Stimulated activated naive CD8-positive, alpha-beta T cell treated with anti-CD3 and anti-CD28 coated beads, Interleukin-15, amount 100 ng/mL, for 72 hours (primary cell): ENCODE measurements at regions not wholly inside any gene's neighbourhood (a gene's known extent, or its start where the extent isn't known, plus 50 kb on each side); places are given as distances from the start of the nearest gene placed in this dataset.

Experiments used
- ATAC-seq: fragments of 150-1000 bp; cut with Tn5 transposase; 2 replicates; pipeline ENCODE4 v1.10.0; 2021; ENCODE audit warnings: mild to moderate bottlenecking, moderate library complexity
- DNase-seq, 2 donors: peaks; one replicate each; pipeline ENCODE4 v3.0.0; 2021 to 2022
- H3K27ac Mint-ChIP-seq, 2 donors: one replicate each; pipeline ENCODE4 v1.8.0; 2022; ENCODE audit warnings: mild to moderate bottlenecking in 2 of 2, mixed read lengths in 2 of 2, moderate library complexity in 2 of 2
- H3K27me3 Mint-ChIP-seq: one replicate; pipeline ENCODE4 v1.8.0; 2022; ENCODE audit warnings: mixed read lengths
- H3K4me1 Mint-ChIP-seq: one replicate; pipeline ENCODE4 v1.8.0; 2022; ENCODE audit warnings: mild to moderate bottlenecking, mixed read lengths
- H3K4me3 Mint-ChIP-seq, 2 donors: one replicate each; pipeline ENCODE4 v1.8.0; 2022; ENCODE audit warnings: mild to moderate bottlenecking in 2 of 2, mixed read lengths in 2 of 2, moderate library complexity in 1 of 2
- H3K9me3 Mint-ChIP-seq, 2 donors: one replicate each; pipeline ENCODE4 v1.8.0; 2022; ENCODE audit warnings: mixed read lengths in 2 of 2

DNA sequence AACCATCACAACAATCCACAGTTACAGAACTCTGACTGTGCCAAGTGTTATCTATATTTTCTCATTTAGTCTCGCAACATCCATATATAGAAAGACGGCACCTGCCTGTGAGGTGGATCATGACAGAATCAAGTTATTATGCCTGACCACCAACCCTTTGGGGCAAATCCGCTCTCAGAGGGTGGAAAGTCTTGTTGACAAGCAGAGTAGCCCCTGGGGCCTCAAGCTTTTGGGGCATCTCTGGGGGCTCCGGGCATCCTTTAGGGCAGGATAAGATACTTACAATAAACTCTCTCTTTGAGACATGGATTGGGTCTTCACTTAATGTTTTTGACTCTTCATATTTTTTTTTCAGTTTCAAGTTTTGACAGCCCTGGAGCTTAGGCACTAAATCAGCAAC is 150.5 kb upstream of the NAV2 start:
- peak overlapping the region in 1 of 2 donors; percentile 4 for H3K27ac Mint-ChIP-seq
- H3K27me3 Mint-ChIP-seq: peaks cover 24% of the 10 kb centered on the region
- no peaks in the 10 kb centered on the region for H3K9me3 Mint-ChIP-seq
- ATAC-seq (no peak), DNase-seq (no peak)
- H3K4me1 Mint-ChIP-seq: no peaks in the 10 kb centered on the region
- no peak overlapping the region for H3K4me3 Mint-ChIP-seq

DNA sequence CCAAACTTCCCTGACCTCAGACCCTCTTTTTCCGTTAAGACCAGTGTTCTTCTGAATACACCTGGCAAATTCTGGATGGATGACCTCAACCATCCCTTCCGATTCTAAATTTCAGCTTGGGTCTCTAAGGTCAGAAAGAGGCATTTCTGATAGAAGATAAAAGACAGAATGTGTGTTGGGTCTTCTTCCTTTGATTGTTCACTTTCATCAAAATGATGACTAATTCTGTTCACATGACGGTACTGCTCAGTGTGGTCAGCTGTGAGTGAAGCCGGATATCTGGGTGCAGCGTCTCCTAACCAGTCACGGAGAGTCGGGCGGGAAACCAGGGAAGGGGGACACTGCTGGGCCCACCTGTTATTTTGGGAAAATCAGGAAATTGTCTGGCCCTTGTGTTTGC is 151.6 kb upstream of the NAV2 start:
- H3K27me3 Mint-ChIP-seq: peaks cover 24% of the 10 kb centered on the region
- H3K4me3 Mint-ChIP-seq: no peak overlapping the region
- ATAC-seq (no peak), DNase-seq (no peak)
- H3K9me3 Mint-ChIP-seq: no peaks in the 10 kb centered on the region
- no peaks in the 10 kb centered on the region for H3K4me1 Mint-ChIP-seq
- H3K27ac Mint-ChIP-seq: no peak overlapping the region

- DNase-seq (no peak), ATAC-seq (no peak)
- H3K4me1 Mint-ChIP-seq: no peaks in the 10 kb centered on the region
- H3K4me3 Mint-ChIP-seq: no peak overlapping the region
- peaks cover 19% of the 10 kb centered on the region for H3K27me3 Mint-ChIP-seq
- no peaks in the 10 kb centered on the region for H3K9me3 Mint-ChIP-seq
- no peak overlapping the region for H3K27ac Mint-ChIP-seq
Observed at GRCh38 chr11:19560156-19560555, 152.5 kb upstream of the NAV2 start.

- ATAC-seq (no peak), DNase-seq (no peak)
- peaks cover 15% of the 10 kb centered on the region for H3K27me3 Mint-ChIP-seq
- H3K4me1 Mint-ChIP-seq: no peaks in the 10 kb centered on the region
- H3K4me3 Mint-ChIP-seq: no peak overlapping the region
- no peak overlapping the region for H3K27ac Mint-ChIP-seq
- H3K9me3 Mint-ChIP-seq: no peaks in the 10 kb centered on the region
Observed at GRCh38 chr11:19559746-19560145, 152.9 kb upstream of the NAV2 start.

DNA sequence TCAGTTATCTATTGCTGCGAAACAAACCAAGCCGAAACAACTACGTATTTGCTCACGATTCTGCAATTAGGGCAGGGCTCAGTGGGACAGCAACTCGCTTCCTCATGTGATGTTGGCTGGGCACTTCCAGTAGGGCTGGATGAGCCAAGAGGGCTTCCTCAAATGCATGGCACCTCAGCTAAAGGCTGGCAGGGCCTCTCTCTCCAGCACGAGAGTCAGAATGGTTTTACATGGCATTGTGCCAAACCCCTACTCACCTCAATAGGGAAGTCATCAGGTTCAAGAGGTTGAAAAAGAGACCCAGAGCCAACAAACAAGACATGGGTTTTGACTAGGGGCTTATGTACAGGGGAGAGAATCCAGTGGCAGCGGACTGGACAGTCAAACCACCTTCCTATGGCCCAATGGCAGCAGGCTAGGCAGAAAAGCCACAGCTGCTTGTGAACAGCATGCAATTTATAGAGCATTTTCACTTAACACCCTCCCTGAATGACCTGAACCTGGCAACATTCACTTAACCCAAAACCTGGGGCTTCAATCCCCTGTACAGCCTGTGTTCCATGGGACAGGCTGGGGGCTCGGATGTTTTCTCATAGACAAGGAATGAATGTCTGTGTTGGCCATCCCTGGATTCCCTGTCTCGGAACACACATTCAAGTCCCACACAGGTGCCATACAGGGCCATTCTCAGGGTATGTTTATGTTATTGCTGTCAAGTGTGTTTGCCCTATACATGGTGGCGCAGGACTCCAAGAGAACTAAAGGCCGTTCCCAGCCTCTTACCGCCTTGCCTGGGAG is 154.2 kb upstream of the NAV2 start:
- Mint-ChIP-seq H3K4me3 (no peak overlapping the region), H3K9me3 (no peaks in the 10 kb centered on the region), H3K4me1 (no peaks in the 10 kb centered on the region), H3K27ac (no peak overlapping the region), H3K27me3 (peaks cover 9% of the 10 kb centered on the region)
- no peak for ATAC-seq
- no peak for DNase-seq

GRCh38 chr11:19557720-19558140 is 154.9 kb upstream of the NAV2 start:
- Mint-ChIP-seq H3K27ac (no peak overlapping the region), H3K4me3 (no peak overlapping the region), H3K9me3 (no peaks in the 10 kb centered on the region), H3K27me3 (peaks cover 9% of the 10 kb centered on the region), H3K4me1 (no peaks in the 10 kb centered on the region)
- ATAC-seq (peak; percentile 37), DNase-seq (peak; percentile 62)

GRCh38 chr11:19557185-19557584 is 155.5 kb upstream of the NAV2 start:
- DNase-seq (no peak), ATAC-seq (no peak)
- Mint-ChIP-seq H3K4me3 (no peak overlapping the region), H3K27ac (no peak overlapping the region), H3K4me1 (no peaks in the 10 kb centered on the region), H3K9me3 (no peaks in the 10 kb centered on the region), H3K27me3 (peaks cover 13% of the 10 kb centered on the region)

GRCh38 chr11:19555266-19555665 is 157.4 kb upstream of the NAV2 start:
- no peak for ATAC-seq
- no peak for DNase-seq
- no peaks in the 10 kb centered on the region for H3K4me1 Mint-ChIP-seq
- no peaks in the 10 kb centered on the region for H3K9me3 Mint-ChIP-seq
- H3K4me3 Mint-ChIP-seq: no peak overlapping the region
- H3K27ac Mint-ChIP-seq: no peak overlapping the region
- H3K27me3 Mint-ChIP-seq: peaks cover 12% of the 10 kb centered on the region

DNA sequence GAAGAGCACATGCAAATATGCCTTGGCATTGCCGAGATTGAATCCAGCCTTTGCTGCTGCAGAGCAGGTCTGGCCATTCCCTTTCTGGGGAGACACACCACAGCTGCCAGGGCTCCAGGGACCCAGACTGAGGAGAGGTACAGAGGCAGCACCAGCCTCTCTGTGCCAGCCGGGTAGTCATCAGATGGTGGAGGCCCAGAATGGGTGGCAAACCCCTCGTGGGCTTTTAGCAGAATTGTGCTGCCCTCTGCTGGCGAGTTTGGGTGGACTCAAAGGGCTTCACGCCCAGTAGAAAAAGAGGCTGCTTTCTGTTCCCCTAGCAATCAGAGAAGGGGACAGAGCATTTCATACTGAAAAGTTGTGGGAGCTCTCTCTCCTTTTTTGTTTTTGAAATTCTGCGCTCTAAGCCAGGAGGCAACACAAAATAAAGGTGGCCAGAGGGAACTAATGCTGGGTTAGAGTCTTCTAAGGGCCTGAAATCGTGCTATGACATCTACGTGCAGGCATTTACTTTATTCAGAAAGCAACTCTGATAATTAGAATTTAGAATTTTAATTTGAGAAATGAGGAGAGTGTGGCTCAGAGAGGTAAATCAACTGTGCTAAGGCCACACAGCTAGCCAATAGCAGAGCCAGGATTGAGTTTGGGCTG is 158.8 kb upstream of the NAV2 start:
- Mint-ChIP-seq H3K4me3 (no peak overlapping the region), H3K9me3 (no peaks in the 10 kb centered on the region), H3K27ac (no peak overlapping the region), H3K27me3 (peaks cover 12% of the 10 kb centered on the region), H3K4me1 (no peaks in the 10 kb centered on the region)
- DNase-seq (peak; percentile 67 to 72), ATAC-seq (peak; percentile 66)

GRCh38 chr11:19552656-19553260 is 159.9 kb upstream of the NAV2 start:
- Mint-ChIP-seq H3K27ac (no peak overlapping the region), H3K27me3 (peaks cover 12% of the 10 kb centered on the region), H3K9me3 (no peaks in the 10 kb centered on the region), H3K4me3 (no peak overlapping the region), H3K4me1 (no peaks in the 10 kb centered on the region)
- no peak for ATAC-seq
- DNase-seq: no peak

DNA sequence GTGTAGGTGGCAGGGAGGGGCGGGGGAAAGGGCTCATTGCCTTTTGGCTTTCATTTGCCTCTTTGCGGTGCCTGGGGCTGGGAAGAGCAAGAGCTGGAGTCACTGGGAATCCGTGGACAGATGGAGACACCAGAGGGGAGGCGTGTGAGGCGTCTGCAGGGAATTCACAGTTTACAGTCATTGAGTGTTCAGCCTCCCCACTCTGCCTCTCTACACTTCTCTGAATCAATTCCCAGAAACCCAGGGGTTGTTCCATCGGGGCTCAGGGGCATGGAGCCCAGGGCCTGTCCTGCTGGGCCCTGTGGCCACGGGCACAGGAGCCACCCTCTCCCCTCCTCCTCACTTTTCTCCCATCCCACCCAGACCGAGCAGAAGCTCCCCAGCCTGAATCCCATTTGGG is 160.5 kb upstream of the NAV2 start:
- no peak for ATAC-seq
- no peaks in the 10 kb centered on the region for H3K4me1 Mint-ChIP-seq
- H3K27ac Mint-ChIP-seq: no peak overlapping the region
- no peak overlapping the region for H3K4me3 Mint-ChIP-seq
- no peaks in the 10 kb centered on the region for H3K9me3 Mint-ChIP-seq
- DNase-seq: no peak
- peaks cover 12% of the 10 kb centered on the region for H3K27me3 Mint-ChIP-seq

GRCh38 chr11:19551457-19551856 is 161.2 kb upstream of the NAV2 start:
- Mint-ChIP-seq H3K27ac (no peak overlapping the region), H3K4me1 (no peaks in the 10 kb centered on the region), H3K4me3 (no peak overlapping the region), H3K9me3 (no peaks in the 10 kb centered on the region), H3K27me3 (peaks cover 12% of the 10 kb centered on the region)
- ATAC-seq (no peak), DNase-seq (no peak)

GRCh38 chr11:19547044-19547443 is 165.6 kb upstream of the NAV2 start:
- Mint-ChIP-seq H3K4me1 (no peaks in the 10 kb centered on the region), H3K4me3 (no peak overlapping the region)

DNA sequence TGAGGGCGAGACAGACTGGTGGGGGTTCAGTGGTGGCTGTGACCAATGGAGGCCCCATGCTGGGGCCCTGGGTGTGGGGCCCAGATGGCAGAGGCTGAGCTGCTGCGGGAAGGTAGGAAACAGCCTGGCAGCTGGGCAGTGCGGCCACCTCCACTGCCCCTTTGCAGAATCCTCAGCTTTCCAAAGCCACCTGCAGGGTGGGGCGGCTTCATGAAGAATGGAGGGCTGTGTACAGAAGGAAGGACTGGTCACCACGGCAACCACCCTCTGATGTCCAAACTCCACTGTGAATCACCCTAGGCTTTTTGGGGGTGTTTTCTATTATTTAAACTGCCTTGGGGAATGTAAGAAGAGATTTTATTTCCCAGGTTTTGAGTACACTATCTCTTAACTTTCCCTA is 166.3 kb upstream of the NAV2 start:
- no peak overlapping the region for H3K27ac Mint-ChIP-seq
- DNase-seq: no peak

More at GRCh38 chr11:19547044-19547443, 165.6 kb upstream of the NAV2 start:
- Mint-ChIP-seq H3K9me3 (no peaks in the 10 kb centered on the region), H3K27ac (no peak overlapping the region), H3K27me3 (peaks cover 16% of the 10 kb centered on the region)
- no peak for DNase-seq
- no peak for ATAC-seq

GRCh38 chr11:19541521-19542049 is 171.1 kb upstream of the NAV2 start:
- no peak overlapping the region for H3K4me3 Mint-ChIP-seq
- DNase-seq: no peak
- no peak overlapping the region for H3K27ac Mint-ChIP-seq
- no peaks in the 10 kb centered on the region for H3K9me3 Mint-ChIP-seq
- no peaks in the 10 kb centered on the region for H3K4me1 Mint-ChIP-seq
- peaks cover 10% of the 10 kb centered on the region for H3K27me3 Mint-ChIP-seq
- ATAC-seq: no peak

More for the DNA sequence above, 166.3 kb upstream of the NAV2 start:
- Mint-ChIP-seq H3K4me1 (no peaks in the 10 kb centered on the region), H3K27me3 (peaks cover 10% of the 10 kb centered on the region), H3K9me3 (no peaks in the 10 kb centered on the region), H3K4me3 (no peak overlapping the region)
- ATAC-seq: no peak

GRCh38 chr11:19539861-19540260 is 172.8 kb upstream of the NAV2 start:
- H3K27me3 Mint-ChIP-seq: peaks cover 10% of the 10 kb centered on the region
- peak overlapping the region in 1 of 2 donors; percentile 13 for H3K27ac Mint-ChIP-seq
- no peak overlapping the region for H3K4me3 Mint-ChIP-seq
- no peaks in the 10 kb centered on the region for H3K4me1 Mint-ChIP-seq
- ATAC-seq (no peak), DNase-seq (no peak)
- no peaks in the 10 kb centered on the region for H3K9me3 Mint-ChIP-seq
